ENCODE measurements at regions not wholly inside any gene's neighbourhood (a gene's known extent, or its start where the extent isn't known, plus 50 kb on each side); places are given as distances from the start of the nearest gene placed in this dataset.
A peak's percentile ranks its signal among the peaks of the same experiment; 100 is the strongest.

- Histone ChIP-seq H3K27me3 (ENCODE audit: insufficient read depth, insufficient read length) (no peaks in the 10 kb centered on the region), H3K36me3 (ENCODE audit: insufficient read depth, insufficient read length, low read length) (no peaks in the 10 kb centered on the region), H3K9me3 (ENCODE audit: insufficient read depth, low read length) (peaks cover 30% of the 10 kb centered on the region; the same call in 1 of the 2 replicates), H3K9ac (ENCODE audit: insufficient read length, low read depth) (no peak overlapping the region), H3K4me3 (ENCODE audit: insufficient read length, low read depth) (no peak overlapping the region), H3K4me1 (ENCODE audit: insufficient read depth, insufficient read length) (no peaks in the 10 kb centered on the region)
- DNase-seq (ENCODE audit: low read depth, low spot score) = no peak
- TF ChIP-seq YY1 (IDR thresholded peaks at IDR 0.05; ENCODE audit: insufficient read depth, insufficient read length) = no peak
- TF ChIP-seq ZNF274 (IDR thresholded peaks at IDR 0.05; ENCODE audit: low read depth, low read length) = no peak
- no peak for TF ChIP-seq SUZ12 (IDR thresholded peaks at IDR 0.05; ENCODE audit: extremely low read depth, insufficient read depth, insufficient read length)
These were observed 323.5 kb upstream of the SLC24A2 start for GRCh38 chr9:20112205-20112783.

GRCh38 chr9:20111173-20111843, 322.5 kb upstream of the SLC24A2 start:
- Histone ChIP-seq H3K4me1 (ENCODE audit: insufficient read depth, insufficient read length) (no peaks in the 10 kb centered on the region), H3K27me3 (ENCODE audit: insufficient read depth, insufficient read length) (no peaks in the 10 kb centered on the region), H3K4me3 (ENCODE audit: insufficient read length, low read depth) (no peak overlapping the region), H3K9ac (ENCODE audit: insufficient read length, low read depth) (no peak overlapping the region), H3K9me3 (ENCODE audit: insufficient read depth, low read length) (peaks cover 30% of the 10 kb centered on the region; the same call in 1 of the 2 replicates), H3K36me3 (ENCODE audit: insufficient read depth, insufficient read length, low read length) (no peaks in the 10 kb centered on the region)
- TF ChIP-seq YY1 (IDR thresholded peaks at IDR 0.05; ENCODE audit: insufficient read depth, insufficient read length) = no peak
- peak; percentile 57 for DNase-seq (ENCODE audit: low read depth, low spot score)

- H3K4me1 ChIP-seq (ENCODE audit: insufficient read depth, insufficient read length) = no peaks in the 10 kb centered on the region
- H3K36me3 ChIP-seq (ENCODE audit: insufficient read depth, insufficient read length, low read length) = no peaks in the 10 kb centered on the region
- no peaks in the 10 kb centered on the region for H3K27me3 ChIP-seq (ENCODE audit: insufficient read depth, insufficient read length)
- no peak for TF ChIP-seq YY1 (IDR thresholded peaks at IDR 0.05; ENCODE audit: insufficient read depth, insufficient read length)
- no peak for TF ChIP-seq ZNF274 (IDR thresholded peaks at IDR 0.05; ENCODE audit: low read depth, low read length)
- TF ChIP-seq SUZ12 (IDR thresholded peaks at IDR 0.05; ENCODE audit: extremely low read depth, insufficient read depth, insufficient read length) = no peak
- DNase-seq (ENCODE audit: low read depth, low spot score) = no peak
- H3K9me3 ChIP-seq (ENCODE audit: insufficient read depth, low read length) = no peaks in the 10 kb centered on the region
- H3K9ac ChIP-seq (ENCODE audit: insufficient read length, low read depth) = no peak overlapping the region
- H3K4me3 ChIP-seq (ENCODE audit: insufficient read length, low read depth) = no peak overlapping the region
These were observed 306.7 kb upstream of the SLC24A2 start for GRCh38 chr9:20095430-20096092.

GRCh38 chr9:20092561-20092960, 303.7 kb upstream of the SLC24A2 start:
- Histone ChIP-seq H3K9me3 (ENCODE audit: insufficient read depth, low read length) (no peaks in the 10 kb centered on the region), H3K27me3 (ENCODE audit: insufficient read depth, insufficient read length) (no peaks in the 10 kb centered on the region), H3K9ac (ENCODE audit: insufficient read length, low read depth) (no peak overlapping the region), H3K4me3 (ENCODE audit: insufficient read length, low read depth) (no peak overlapping the region), H3K36me3 (ENCODE audit: insufficient read depth, insufficient read length, low read length) (no peaks in the 10 kb centered on the region), H3K4me1 (ENCODE audit: insufficient read depth, insufficient read length) (no peaks in the 10 kb centered on the region)
- no peak for TF ChIP-seq SUZ12 (IDR thresholded peaks at IDR 0.05; ENCODE audit: extremely low read depth, insufficient read depth, insufficient read length)
- no peak for TF ChIP-seq YY1 (IDR thresholded peaks at IDR 0.05; ENCODE audit: insufficient read depth, insufficient read length)
- TF ChIP-seq ZNF274 (IDR thresholded peaks at IDR 0.05; ENCODE audit: low read depth, low read length) = no peak
- no peak for DNase-seq (ENCODE audit: low read depth, low spot score)

- Histone ChIP-seq H3K9me3 (ENCODE audit: insufficient read depth, low read length) (no peaks in the 10 kb centered on the region), H3K4me1 (ENCODE audit: insufficient read depth, insufficient read length) (no peaks in the 10 kb centered on the region), H3K27me3 (ENCODE audit: insufficient read depth, insufficient read length) (no peaks in the 10 kb centered on the region), H3K36me3 (ENCODE audit: insufficient read depth, insufficient read length, low read length) (no peaks in the 10 kb centered on the region), H3K4me3 (ENCODE audit: insufficient read length, low read depth) (no peak overlapping the region), H3K9ac (ENCODE audit: insufficient read length, low read depth) (no peak overlapping the region)
- no peak for DNase-seq (ENCODE audit: low read depth, low spot score)
- TF ChIP-seq ZNF274 (IDR thresholded peaks at IDR 0.05; ENCODE audit: low read depth, low read length) (no peak), SUZ12 (IDR thresholded peaks at IDR 0.05; ENCODE audit: extremely low read depth, insufficient read depth, insufficient read length) (no peak), YY1 (IDR thresholded peaks at IDR 0.05; ENCODE audit: insufficient read depth, insufficient read length) (no peak)
These were observed 298.6 kb upstream of the SLC24A2 start for GRCh38 chr9:20087481-20087880.

GRCh38 chr9:20085842-20086241, 297.0 kb upstream of the SLC24A2 start:
- H3K4me1 ChIP-seq (ENCODE audit: insufficient read depth, insufficient read length) = no peaks in the 10 kb centered on the region
- H3K27me3 ChIP-seq (ENCODE audit: insufficient read depth, insufficient read length) = no peaks in the 10 kb centered on the region
- no peak overlapping the region for H3K4me3 ChIP-seq (ENCODE audit: insufficient read length, low read depth)
- no peaks in the 10 kb centered on the region for H3K36me3 ChIP-seq (ENCODE audit: insufficient read depth, insufficient read length, low read length)
- TF ChIP-seq ZNF274 (IDR thresholded peaks at IDR 0.05; ENCODE audit: low read depth, low read length) (no peak), YY1 (IDR thresholded peaks at IDR 0.05; ENCODE audit: insufficient read depth, insufficient read length) (no peak), SUZ12 (IDR thresholded peaks at IDR 0.05; ENCODE audit: extremely low read depth, insufficient read depth, insufficient read length) (no peak)
- H3K9me3 ChIP-seq (ENCODE audit: insufficient read depth, low read length) = no peaks in the 10 kb centered on the region
- no peak for DNase-seq (ENCODE audit: low read depth, low spot score)
- H3K9ac ChIP-seq (ENCODE audit: insufficient read length, low read depth) = no peak overlapping the region

GRCh38 chr9:20084125-20084524, 295.3 kb upstream of the SLC24A2 start:
- TF ChIP-seq ZNF274 (IDR thresholded peaks at IDR 0.05; ENCODE audit: low read depth, low read length) = no peak
- TF ChIP-seq SUZ12 (IDR thresholded peaks at IDR 0.05; ENCODE audit: extremely low read depth, insufficient read depth, insufficient read length) = no peak
- no peak for TF ChIP-seq YY1 (IDR thresholded peaks at IDR 0.05; ENCODE audit: insufficient read depth, insufficient read length)
- Histone ChIP-seq H3K9ac (ENCODE audit: insufficient read length, low read depth) (no peak overlapping the region), H3K9me3 (ENCODE audit: insufficient read depth, low read length) (no peaks in the 10 kb centered on the region), H3K4me1 (ENCODE audit: insufficient read depth, insufficient read length) (no peaks in the 10 kb centered on the region), H3K27me3 (ENCODE audit: insufficient read depth, insufficient read length) (no peaks in the 10 kb centered on the region), H3K36me3 (ENCODE audit: insufficient read depth, insufficient read length, low read length) (no peaks in the 10 kb centered on the region), H3K4me3 (ENCODE audit: insufficient read length, low read depth) (no peak overlapping the region)
- DNase-seq (ENCODE audit: low read depth, low spot score) = no peak
